GM21390 (cell line): ENCODE measurements at regions not wholly inside any gene's neighbourhood (a gene's known extent, or its start where the extent isn't known, plus 50 kb on each side); places are given as distances from the start of the nearest gene placed in this dataset.
"Not testable (repeated sequence)": the region's sequence is repeated elsewhere in the genome, so short reads cannot be mapped to it uniquely, and the experiment has no call there.

Experiments used
- ATAC-seq: cut with Tn5 transposase; IDR thresholded peaks from one replicate; pipeline ENCODE4 v1.9.1; 2021; ENCODE audit not compliant: unreplicated experiment

- ATAC-seq: no peak
Observed at GRCh38 chr3:81198216-81198615, 563.2 kb downstream of the GBE1 start.

GRCh38 chr3:81197386-81197785, 564.1 kb downstream of the GBE1 start:
- ATAC-seq: no peak

GRCh38 chr3:81195478-81195877, 566.0 kb downstream of the GBE1 start:
- no peak for ATAC-seq

- no peak for ATAC-seq
Observed at GRCh38 chr3:81186412-81186811, 575.0 kb downstream of the GBE1 start.

GRCh38 chr3:81182086-81182875, 579.2 kb downstream of the GBE1 start:
- ATAC-seq: not testable (repeated sequence)

- no peak for ATAC-seq
Observed at GRCh38 chr3:81173514-81173913, 587.9 kb downstream of the GBE1 start.

- ATAC-seq: no peak
Observed at GRCh38 chr3:81170298-81170697, 591.1 kb downstream of the GBE1 start.

GRCh38 chr3:81164806-81165205, 596.6 kb downstream of the GBE1 start:
- ATAC-seq: no peak

GRCh38 chr3:81161851-81162250, 599.6 kb downstream of the GBE1 start:
- ATAC-seq: no peak

GRCh38 chr3:81161100-81161499, 600.3 kb downstream of the GBE1 start:
- no peak for ATAC-seq

GRCh38 chr3:81154611-81155143, 606.8 kb downstream of the GBE1 start:
- ATAC-seq: no peak

- no peak for ATAC-seq
Observed at GRCh38 chr3:81152156-81152555, 609.3 kb downstream of the GBE1 start.

- ATAC-seq: no peak
Observed at GRCh38 chr3:81132995-81133394, 628.5 kb downstream of the GBE1 start.

GRCh38 chr3:81105789-81106488, 655.5 kb downstream of the GBE1 start:
- no peak for ATAC-seq

GRCh38 chr3:81105206-81105605, 656.2 kb downstream of the GBE1 start:
- no peak for ATAC-seq

GRCh38 chr3:81097889-81098288, 663.6 kb downstream of the GBE1 start:
- ATAC-seq: no peak

GRCh38 chr3:81095956-81096355, 665.5 kb downstream of the GBE1 start:
- no peak for ATAC-seq

- ATAC-seq: no peak
Observed at GRCh38 chr3:81094986-81095385, 666.5 kb downstream of the GBE1 start.

- no peak for ATAC-seq
Observed at GRCh38 chr3:81087607-81088006, 673.8 kb downstream of the GBE1 start.

- ATAC-seq: no peak
Observed at GRCh38 chr3:81086348-81086747, 675.1 kb downstream of the GBE1 start.

GRCh38 chr3:81080608-81081007, 680.8 kb downstream of the GBE1 start:
- ATAC-seq: no peak

- no peak for ATAC-seq
Observed at GRCh38 chr3:81072591-81072990, 688.9 kb downstream of the GBE1 start.
